ENCODE measurements at regions not wholly inside any gene's neighbourhood (a gene's known extent, or its start where the extent isn't known, plus 50 kb on each side); places are given as distances from the start of the nearest gene placed in this dataset.

- H3K4me1 ChIP-seq (ENCODE audit: low read length): no peaks in the 10 kb centered on the region
- H3K79me2 ChIP-seq (ENCODE audit: low read length): no peaks in the 10 kb centered on the region
- no peaks in the 10 kb centered on the region for H3K9me3 ChIP-seq (ENCODE audit: insufficient read depth, low read length)
- H3K27ac ChIP-seq (ENCODE audit: low read length): no peak overlapping the region
- peaks cover 31% of the 10 kb centered on the region for H3K27me3 ChIP-seq (ENCODE audit: low read depth, low read length)
- H3K4me2 ChIP-seq (ENCODE audit: low read length): no peak overlapping the region
- no peak overlapping the region for H3K4me3 ChIP-seq (ENCODE audit: low read length)
- H3K36me3 ChIP-seq (replicated peaks; ENCODE audit: low read depth, low read length): no peaks in the 10 kb centered on the region
- H3K9ac ChIP-seq (ENCODE audit: low read length): no peak overlapping the region
- no peak overlapping the region for H2AFZ ChIP-seq (ENCODE audit: low read depth, low read length)
- TF ChIP-seq EZH2phosphoT487 (IDR thresholded peaks at IDR 0.05; ENCODE audit: low read depth) (no peak), CTCF (IDR thresholded peaks at IDR 0.05; ENCODE audit: low read depth, low read length) (no peak)
- H4K20me1 ChIP-seq (ENCODE audit: insufficient read depth, low read length): no peaks in the 10 kb centered on the region
Measured at GRCh38 chr1:163442231-163442879, 120.6 kb downstream of the NUF2 start.

GRCh38 chr1:163442895-163443294 is 121.1 kb downstream of the NUF2 start:
- Histone ChIP-seq H3K79me2 (ENCODE audit: low read length) (no peaks in the 10 kb centered on the region), H4K20me1 (ENCODE audit: insufficient read depth, low read length) (no peaks in the 10 kb centered on the region), H3K9me3 (ENCODE audit: insufficient read depth, low read length) (no peaks in the 10 kb centered on the region), H3K36me3 (replicated peaks; ENCODE audit: low read depth, low read length) (no peaks in the 10 kb centered on the region), H3K4me1 (ENCODE audit: low read length) (no peaks in the 10 kb centered on the region), H2AFZ (ENCODE audit: low read depth, low read length) (no peak overlapping the region), H3K27me3 (ENCODE audit: low read depth, low read length) (peaks cover 31% of the 10 kb centered on the region), H3K4me2 (ENCODE audit: low read length) (no peak overlapping the region), H3K4me3 (ENCODE audit: low read length) (no peak overlapping the region), H3K9ac (ENCODE audit: low read length) (no peak overlapping the region), H3K27ac (ENCODE audit: low read length) (no peak overlapping the region)
- TF ChIP-seq EZH2phosphoT487 (IDR thresholded peaks at IDR 0.05; ENCODE audit: low read depth) (no peak), CTCF (IDR thresholded peaks at IDR 0.05; ENCODE audit: low read depth, low read length) (no peak)

DNA sequence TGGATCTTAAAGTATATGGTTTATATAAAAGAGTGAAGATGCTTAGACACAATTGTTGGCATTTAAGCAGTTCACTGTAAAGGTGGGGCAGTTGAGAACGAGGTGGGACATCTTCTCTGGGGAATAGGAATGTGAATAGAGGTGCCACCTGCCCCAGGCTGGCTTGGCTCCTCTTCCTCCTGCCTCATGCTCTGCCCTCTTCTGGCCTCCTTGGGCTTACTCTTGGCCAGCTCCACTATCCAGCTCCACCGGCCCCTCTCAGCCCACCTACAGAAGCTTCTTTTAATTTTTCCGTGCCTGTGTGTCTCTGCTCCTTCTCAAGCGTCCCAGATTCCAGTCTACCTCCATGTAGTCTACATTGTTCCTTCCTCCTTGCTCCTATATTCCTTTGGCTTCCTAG is 122.1 kb downstream of the NUF2 start:
- no peak overlapping the region for H2AFZ ChIP-seq (ENCODE audit: low read depth, low read length)
- H3K9ac ChIP-seq (ENCODE audit: low read length): no peak overlapping the region
- no peak overlapping the region for H3K4me2 ChIP-seq (ENCODE audit: low read length)
- no peaks in the 10 kb centered on the region for H3K4me1 ChIP-seq (ENCODE audit: low read length)
- H3K36me3 ChIP-seq (replicated peaks; ENCODE audit: low read depth, low read length): no peaks in the 10 kb centered on the region
- H3K27me3 ChIP-seq (ENCODE audit: low read depth, low read length): peaks cover 31% of the 10 kb centered on the region
- H3K4me3 ChIP-seq (ENCODE audit: low read length): no peak overlapping the region
- no peaks in the 10 kb centered on the region for H3K9me3 ChIP-seq (ENCODE audit: insufficient read depth, low read length)
- TF ChIP-seq EZH2phosphoT487 (IDR thresholded peaks at IDR 0.05; ENCODE audit: low read depth) (no peak), CTCF (IDR thresholded peaks at IDR 0.05; ENCODE audit: low read depth, low read length) (no peak)
- no peaks in the 10 kb centered on the region for H4K20me1 ChIP-seq (ENCODE audit: insufficient read depth, low read length)
- no peak overlapping the region for H3K27ac ChIP-seq (ENCODE audit: low read length)
- no peaks in the 10 kb centered on the region for H3K79me2 ChIP-seq (ENCODE audit: low read length)

DNA sequence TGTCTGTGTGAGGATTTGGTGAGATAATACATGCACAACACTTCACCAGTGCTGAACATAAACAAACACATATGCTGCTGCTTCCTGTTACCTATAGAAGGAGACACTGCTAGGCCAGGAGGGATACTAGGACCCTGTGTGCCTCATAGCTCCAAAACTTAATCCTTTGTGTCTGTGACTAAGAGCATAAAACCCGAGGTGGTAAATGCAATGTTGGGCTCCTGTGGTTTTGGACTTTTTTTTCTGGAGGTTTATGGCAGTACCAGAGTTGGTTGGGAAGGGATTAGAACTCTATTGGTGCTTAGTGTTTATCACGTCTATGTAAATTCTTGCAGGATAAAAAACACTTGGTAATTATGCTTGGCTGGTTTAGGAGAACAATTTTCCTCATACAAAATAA is 122.9 kb downstream of the NUF2 start:
- Histone ChIP-seq H4K20me1 (ENCODE audit: insufficient read depth, low read length) (no peaks in the 10 kb centered on the region), H3K79me2 (ENCODE audit: low read length) (no peaks in the 10 kb centered on the region), H3K36me3 (replicated peaks; ENCODE audit: low read depth, low read length) (no peaks in the 10 kb centered on the region), H3K27me3 (ENCODE audit: low read depth, low read length) (peaks cover 23% of the 10 kb centered on the region), H3K9me3 (ENCODE audit: insufficient read depth, low read length) (no peaks in the 10 kb centered on the region), H3K4me1 (ENCODE audit: low read length) (no peaks in the 10 kb centered on the region), H3K4me3 (ENCODE audit: low read length) (no peak overlapping the region), H2AFZ (ENCODE audit: low read depth, low read length) (no peak overlapping the region), H3K4me2 (ENCODE audit: low read length) (no peak overlapping the region), H3K27ac (ENCODE audit: low read length) (no peak overlapping the region), H3K9ac (ENCODE audit: low read length) (no peak overlapping the region)
- no peak for TF ChIP-seq EZH2phosphoT487 (IDR thresholded peaks at IDR 0.05; ENCODE audit: low read depth)
- no peak for TF ChIP-seq CTCF (IDR thresholded peaks at IDR 0.05; ENCODE audit: low read depth, low read length)
